ENCODE measurements at regions not wholly inside any gene's neighbourhood (a gene's known extent, or its start where the extent isn't known, plus 50 kb on each side); places are given as distances from the start of the nearest gene placed in this dataset.

DNA sequence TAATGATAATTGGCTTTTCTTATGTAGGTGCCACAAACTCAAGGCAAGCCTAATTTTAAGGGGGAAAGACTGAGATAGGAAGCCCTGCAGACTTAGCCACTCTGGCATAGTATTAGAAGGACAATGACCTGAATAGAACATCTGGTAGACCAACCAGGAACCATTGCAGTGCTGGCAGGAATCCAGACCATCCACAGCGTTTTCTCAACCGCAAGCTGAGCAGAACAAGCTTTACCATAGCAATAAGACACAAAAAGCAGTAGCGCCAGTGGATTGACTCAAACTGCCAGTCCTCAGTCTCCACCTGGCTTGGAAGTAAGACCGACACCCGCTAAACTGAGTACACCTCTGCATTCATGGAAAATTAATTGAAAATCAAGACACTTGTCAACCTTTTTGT, 141.3 kb upstream of the LPAR1 start:
- TF ChIP-seq POLR2A (IDR thresholded peaks at IDR 0.05) = no peak
- TF ChIP-seq, protein P1, sequence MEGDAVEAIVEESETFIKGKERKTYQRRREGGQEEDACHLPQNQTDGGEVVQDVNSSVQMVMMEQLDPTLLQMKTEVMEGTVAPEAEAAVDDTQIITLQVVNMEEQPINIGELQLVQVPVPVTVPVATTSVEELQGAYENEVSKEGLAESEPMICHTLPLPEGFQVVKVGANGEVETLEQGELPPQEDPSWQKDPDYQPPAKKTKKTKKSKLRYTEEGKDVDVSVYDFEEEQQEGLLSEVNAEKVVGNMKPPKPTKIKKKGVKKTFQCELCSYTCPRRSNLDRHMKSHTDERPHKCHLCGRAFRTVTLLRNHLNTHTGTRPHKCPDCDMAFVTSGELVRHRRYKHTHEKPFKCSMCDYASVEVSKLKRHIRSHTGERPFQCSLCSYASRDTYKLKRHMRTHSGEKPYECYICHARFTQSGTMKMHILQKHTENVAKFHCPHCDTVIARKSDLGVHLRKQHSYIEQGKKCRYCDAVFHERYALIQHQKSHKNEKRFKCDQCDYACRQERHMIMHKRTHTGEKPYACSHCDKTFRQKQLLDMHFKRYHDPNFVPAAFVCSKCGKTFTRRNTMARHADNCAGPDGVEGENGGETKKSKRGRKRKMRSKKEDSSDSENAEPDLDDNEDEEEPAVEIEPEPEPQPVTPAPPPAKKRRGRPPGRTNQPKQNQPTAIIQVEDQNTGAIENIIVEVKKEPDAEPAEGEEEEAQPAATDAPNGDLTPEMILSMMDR (IDR thresholded peaks at IDR 0.05) = no peak
